Peyer's patch (tissue), 4 donors: ENCODE measurements at regions not wholly inside any gene's neighbourhood (a gene's known extent, or its start where the extent isn't known, plus 50 kb on each side); places are given as distances from the start of the nearest gene placed in this dataset.

Experiments
- DNase-seq, 3 donors: peaks; one replicate each; pipeline ENCODE4 v3.0.0-alpha.2; 2017 to 2019
- H3K27ac ChIP-seq, 4 donors: fragments of 200-600 bp; sonication (generic); one replicate each; pipeline ENCODE4 v1.5.1; 2016 to 2019
- H3K27me3 ChIP-seq, 2 donors: fragments of 200-600 bp; sonication (generic); one replicate each; pipeline ENCODE4 v1.5.1; 2019
- H3K36me3 ChIP-seq, 3 donors: fragments of 200-600 bp; sonication (generic); one replicate each; pipeline ENCODE4 v1.5.1; 2016 to 2019
- H3K4me1 ChIP-seq, 4 donors: fragments of 200-600 bp; sonication (generic); one replicate each; pipeline ENCODE4 v1.5.1; 2016 to 2019
- H3K4me3 ChIP-seq, 4 donors: fragments of 200-600 bp; sonication (generic); 1 replicate in 3 of 4; 2 replicates in 1 of 4; pipeline ENCODE4 v1.5.1; 2016 to 2019; ENCODE audit warnings: mild to moderate bottlenecking in 1 of 4
- H3K9me3 ChIP-seq, 4 donors: fragments of 200-600 bp; sonication (generic); one replicate each; pipeline ENCODE4 v1.5.1; 2016 to 2019; ENCODE audit warnings: mild to moderate bottlenecking in 1 of 4
- POLR2A ChIP-seq, 2 donors: fragments of 450-650 bp; IDR thresholded peaks; one replicate each; pipeline ENCODE4 v1.5.1; 2017; ENCODE audit warnings: antibody characterized with exemption in 2 of 2, mild to moderate bottlenecking in 2 of 2, moderate library complexity in 2 of 2
- TF ChIP-seq, protein P1 (sequence below), 6 experiments: fragments of 450-650 bp in 4 of 6; fragments of 200-600 bp in 2 of 6; sonication (generic) in 1 of 6; IDR thresholded peaks; one replicate each; pipeline ENCODE4 v1.5.1; 2017 to 2019; ENCODE audit warnings: antibody characterized with exemption in 6 of 6, mild to moderate bottlenecking in 3 of 6, moderate library complexity in 1 of 6

DNA sequence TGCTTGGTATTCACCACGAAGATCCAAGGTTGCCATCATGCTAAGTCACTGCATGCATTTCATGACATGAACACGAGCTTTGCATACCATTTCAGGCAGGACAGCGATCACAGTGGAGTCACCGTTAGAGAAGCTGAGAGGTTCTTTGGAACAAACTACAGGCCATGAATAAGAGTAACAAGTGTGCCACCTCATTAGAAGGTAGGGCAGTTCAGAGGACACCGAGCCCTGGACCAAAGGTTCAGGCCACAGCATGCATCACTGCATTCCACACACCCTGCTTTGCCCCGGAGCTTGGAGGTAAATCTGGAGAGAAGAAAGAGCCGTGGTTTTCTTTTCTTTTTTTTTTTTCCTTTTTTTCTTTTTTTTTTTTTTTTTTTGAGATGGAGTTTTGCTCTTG, 66.9 kb upstream of the CDH4 start:
- no peaks in the 10 kb centered on the region for H3K4me1 ChIP-seq
- TF ChIP-seq, protein P1, sequence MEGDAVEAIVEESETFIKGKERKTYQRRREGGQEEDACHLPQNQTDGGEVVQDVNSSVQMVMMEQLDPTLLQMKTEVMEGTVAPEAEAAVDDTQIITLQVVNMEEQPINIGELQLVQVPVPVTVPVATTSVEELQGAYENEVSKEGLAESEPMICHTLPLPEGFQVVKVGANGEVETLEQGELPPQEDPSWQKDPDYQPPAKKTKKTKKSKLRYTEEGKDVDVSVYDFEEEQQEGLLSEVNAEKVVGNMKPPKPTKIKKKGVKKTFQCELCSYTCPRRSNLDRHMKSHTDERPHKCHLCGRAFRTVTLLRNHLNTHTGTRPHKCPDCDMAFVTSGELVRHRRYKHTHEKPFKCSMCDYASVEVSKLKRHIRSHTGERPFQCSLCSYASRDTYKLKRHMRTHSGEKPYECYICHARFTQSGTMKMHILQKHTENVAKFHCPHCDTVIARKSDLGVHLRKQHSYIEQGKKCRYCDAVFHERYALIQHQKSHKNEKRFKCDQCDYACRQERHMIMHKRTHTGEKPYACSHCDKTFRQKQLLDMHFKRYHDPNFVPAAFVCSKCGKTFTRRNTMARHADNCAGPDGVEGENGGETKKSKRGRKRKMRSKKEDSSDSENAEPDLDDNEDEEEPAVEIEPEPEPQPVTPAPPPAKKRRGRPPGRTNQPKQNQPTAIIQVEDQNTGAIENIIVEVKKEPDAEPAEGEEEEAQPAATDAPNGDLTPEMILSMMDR (IDR thresholded peaks at IDR 0.05): no peak
- TF ChIP-seq POLR2A (IDR thresholded peaks at IDR 0.05): no peak
- no peak overlapping the region for H3K27ac ChIP-seq
- no peaks in the 10 kb centered on the region for H3K9me3 ChIP-seq
- H3K4me3 ChIP-seq: no peak overlapping the region
- no peak for DNase-seq
- no peaks in the 10 kb centered on the region for H3K27me3 ChIP-seq
- H3K36me3 ChIP-seq: no peaks in the 10 kb centered on the region

DNA sequence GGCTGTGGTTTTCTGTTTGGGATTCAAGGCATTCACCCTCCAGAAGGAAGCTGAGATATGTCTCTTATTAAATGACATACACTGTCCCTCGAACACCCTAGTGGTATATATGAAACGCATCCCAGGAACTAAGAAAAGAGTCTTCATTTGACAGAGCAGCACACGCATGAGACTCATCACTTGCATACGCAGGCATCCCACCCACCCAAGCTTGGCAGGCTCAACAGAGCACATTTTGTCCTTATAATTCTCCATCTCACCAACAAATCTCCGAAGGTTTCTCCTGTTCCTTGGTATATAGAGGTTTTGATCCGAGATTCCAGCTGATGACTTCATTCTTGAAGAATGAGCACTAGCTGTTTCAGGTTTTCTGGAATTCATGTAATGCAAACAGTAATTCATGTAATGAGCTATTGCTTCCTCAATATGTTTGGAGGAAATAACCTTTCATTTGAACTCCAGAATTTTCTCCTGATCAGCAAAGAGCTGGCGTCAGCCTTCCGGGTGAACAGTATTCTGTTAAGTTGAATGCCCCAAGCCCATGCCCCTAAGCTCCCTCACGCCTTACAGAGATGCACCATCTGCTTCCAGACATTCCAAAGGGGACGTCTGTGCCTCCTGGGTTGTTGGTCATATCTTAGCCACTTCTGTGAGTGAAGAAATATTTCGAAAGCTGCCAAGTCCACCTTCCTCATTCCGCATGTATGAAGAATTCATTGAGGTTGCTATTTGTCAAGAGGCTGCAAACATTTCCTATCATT, 66.0 kb upstream of the CDH4 start:
- TF ChIP-seq, protein P1 (IDR thresholded peaks at IDR 0.05): no peak
- no peak for TF ChIP-seq POLR2A (IDR thresholded peaks at IDR 0.05)
- H3K27ac ChIP-seq: peak overlapping the region in 1 of 4 donors; percentile 37
- DNase-seq: no peak

GRCh38 chr20:61186771-61187472, 65.1 kb upstream of the CDH4 start:
- no peaks in the 10 kb centered on the region for H3K9me3 ChIP-seq
- no peak overlapping the region for H3K4me3 ChIP-seq
- no peaks in the 10 kb centered on the region for H3K36me3 ChIP-seq
- H3K27me3 ChIP-seq: no peaks in the 10 kb centered on the region
- no peak for TF ChIP-seq POLR2A (IDR thresholded peaks at IDR 0.05)
- TF ChIP-seq, protein P1 (IDR thresholded peaks at IDR 0.05): no peak
- no peak overlapping the region for H3K27ac ChIP-seq
- H3K4me1 ChIP-seq: no peaks in the 10 kb centered on the region
- no peak for DNase-seq

More for the DNA sequence above, 66.0 kb upstream of the CDH4 start:
- H3K4me3 ChIP-seq: no peak overlapping the region
- H3K4me1 ChIP-seq: no peaks in the 10 kb centered on the region
- H3K9me3 ChIP-seq: no peaks in the 10 kb centered on the region
- H3K27me3 ChIP-seq: no peaks in the 10 kb centered on the region
- no peaks in the 10 kb centered on the region for H3K36me3 ChIP-seq

DNA sequence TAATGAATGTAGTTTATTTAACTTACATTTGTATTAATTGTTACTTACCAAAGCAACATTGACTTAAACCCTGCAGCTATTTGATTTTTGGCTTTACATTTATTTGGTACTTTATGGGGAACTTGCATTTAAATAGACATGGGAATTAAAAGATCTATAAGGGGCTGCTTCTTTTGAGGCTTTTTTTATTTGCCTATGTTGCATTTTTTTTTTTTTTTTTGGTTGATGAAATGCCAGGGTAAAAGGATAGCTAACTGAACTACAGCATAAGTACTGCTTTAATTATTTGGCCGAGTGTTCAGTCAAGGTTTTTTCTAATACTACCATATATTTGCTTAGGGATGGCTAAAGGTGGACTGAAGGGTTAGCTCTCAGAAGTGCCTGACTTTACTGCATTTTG, 62.5 kb upstream of the CDH4 start:
- TF ChIP-seq, protein P1 (IDR thresholded peaks at IDR 0.05): no peak
- H3K4me3 ChIP-seq: no peak overlapping the region
- H3K36me3 ChIP-seq: no peaks in the 10 kb centered on the region
- DNase-seq: no peak
- H3K9me3 ChIP-seq: no peaks in the 10 kb centered on the region
- H3K27me3 ChIP-seq: no peaks in the 10 kb centered on the region
- no peak overlapping the region for H3K27ac ChIP-seq
- H3K4me1 ChIP-seq: no peaks in the 10 kb centered on the region

- Histone ChIP-seq H3K4me1 (no peaks in the 10 kb centered on the region), H3K4me3 (no peak overlapping the region), H3K36me3 (no peaks in the 10 kb centered on the region), H3K27me3 (no peaks in the 10 kb centered on the region), H3K9me3 (no peaks in the 10 kb centered on the region), H3K27ac (no peak overlapping the region)
- no peak for TF ChIP-seq POLR2A (IDR thresholded peaks at IDR 0.05)
- TF ChIP-seq, protein P1 (IDR thresholded peaks at IDR 0.05): no peak
- no peak for DNase-seq
Measured at GRCh38 chr20:61191096-61191495, 61.0 kb upstream of the CDH4 start.
